Neural cell (in vitro differentiated cells): ENCODE measurements at regions not wholly inside any gene's neighbourhood (a gene's known extent, or its start where the extent isn't known, plus 50 kb on each side); places are given as distances from the start of the nearest gene placed in this dataset.

ENCODE experiments used
- H2AFZ ChIP-seq: fragments of 200-600, 300-800 bp; sonication (generic), shearing (Covaris generic); 2 replicates; pipeline ENCODE4 v1.6.0; 2014; ENCODE audit warnings: low read depth, mild to moderate bottlenecking, antibody characterized with exemption, low read length, moderate library complexity
- H3F3A ChIP-seq: fragments of 200-600 bp; shearing (Covaris generic); 2 replicates; pipeline ENCODE4 v1.6.1; 2016; ENCODE audit warnings: mild to moderate bottlenecking, moderate library complexity, mixed read lengths, antibody characterized with exemption, low read length; ENCODE audit not compliant: insufficient read depth, poor library complexity, severe bottlenecking
- H3K27ac ChIP-seq: fragments of 200-600, 300-800 bp; sonication (generic), shearing (Covaris generic); 2 replicates; pipeline ENCODE4 v1.5.1; 2014; ENCODE audit warnings: mild to moderate bottlenecking, low read length, moderate library complexity
- H3K27me3 ChIP-seq: fragments of 300-800, 200-600 bp; sonication (generic), shearing (Covaris generic); 2 replicates; pipeline ENCODE4 v1.6.0; 2014; ENCODE audit warnings: mild to moderate bottlenecking, low read depth, low read length, moderate library complexity; ENCODE audit not compliant: insufficient read depth
- H3K36me3 ChIP-seq: fragments of 300-800, 200-600 bp; sonication (generic), shearing (Covaris generic); 2 replicates; pipeline ENCODE4 v1.5.1; 2014; ENCODE audit warnings: mild to moderate bottlenecking, antibody characterized with exemption, low read length, moderate library complexity; ENCODE audit not compliant: insufficient read depth
- H3K4me2 ChIP-seq: fragments of 300-800, 200-600 bp; sonication (generic), shearing (Covaris generic); 2 replicates; pipeline ENCODE4 v1.6.0; 2014; ENCODE audit warnings: mild to moderate bottlenecking, low read length
- H3K4me3 ChIP-seq: fragments of 300-800, 200-600 bp; sonication (generic), shearing (Covaris generic); 2 replicates; pipeline ENCODE4 v1.5.1; 2014; ENCODE audit warnings: mild to moderate bottlenecking, low read length, moderate library complexity
- H3K79me2 ChIP-seq: fragments of 200-600 bp; shearing (Covaris generic); replicated peaks from 2 replicates; pipeline ENCODE4 v1.6.0; 2014; ENCODE audit warnings: mild to moderate bottlenecking, low read length, moderate library complexity; ENCODE audit not compliant: insufficient read depth
- H3K9ac ChIP-seq: fragments of 300-800, 200-600 bp; sonication (generic), shearing (Covaris generic); 2 replicates; pipeline ENCODE4 v1.6.1; 2016; ENCODE audit warnings: mild to moderate bottlenecking, low read length, mixed read lengths
- H3K9me2 ChIP-seq: fragments of 200-600 bp; shearing (Covaris generic); 2 replicates; pipeline ENCODE4 v1.6.1; 2016; ENCODE audit warnings: mild to moderate bottlenecking, low read length, mixed read lengths; ENCODE audit not compliant: insufficient read depth
- H3K9me3 ChIP-seq: fragments of 200-600, 300-800 bp; sonication (generic), shearing (Covaris generic); 2 replicates; pipeline ENCODE4 v1.6.1; 2016; ENCODE audit warnings: mild to moderate bottlenecking, mixed run types, low read length, moderate library complexity, mixed read lengths
- H4K20me1 ChIP-seq: fragments of 200-600 bp; shearing (Covaris generic); 2 replicates; pipeline ENCODE4 v1.6.1; 2016; ENCODE audit warnings: mild to moderate bottlenecking, mixed run types; ENCODE audit not compliant: insufficient read depth
- EP300 ChIP-seq: fragments of 450-650 bp; conservative IDR thresholded peaks from 2 replicates; pipeline ENCODE4 v1.6.1; 2014; ENCODE audit warnings: antibody characterized with exemption, mild to moderate bottlenecking, moderate library complexity; ENCODE audit not compliant: poor library complexity, severe bottlenecking
- EZH2 ChIP-seq: fragments of 200-600, 300-800 bp; shearing (Covaris generic), sonication (generic); IDR thresholded peaks from 2 replicates; pipeline ENCODE4 v1.6.1; 2014; ENCODE audit warnings: antibody characterized with exemption, low read length, borderline replicate concordance, mild to moderate bottlenecking; ENCODE audit not compliant: insufficient read depth, poor library complexity, severe bottlenecking
- MXI1 ChIP-seq: fragments of 450-650 bp; conservative IDR thresholded peaks from 2 replicates; pipeline ENCODE4 v1.6.1; 2014; ENCODE audit warnings: antibody characterized with exemption, mild to moderate bottlenecking; ENCODE audit not compliant: poor library complexity, severe bottlenecking
- POLR2AphosphoS5 ChIP-seq: IDR thresholded peaks from 2 replicates; pipeline ENCODE4 v1.6.1; 2012
- RAD21 ChIP-seq: fragments of 450-650 bp; conservative IDR thresholded peaks from 2 replicates; pipeline ENCODE4 v1.6.1; 2014; ENCODE audit warnings: antibody characterized with exemption, mild to moderate bottlenecking, moderate library complexity
- REST ChIP-seq: IDR thresholded peaks from 2 replicates; pipeline ENCODE4 v1.6.1; 2012; ENCODE audit warnings: borderline replicate concordance
- SMC3 ChIP-seq: fragments of 450-650 bp; conservative IDR thresholded peaks from 2 replicates; pipeline ENCODE4 v1.6.1; 2014; ENCODE audit warnings: antibody characterized with exemption, mild to moderate bottlenecking, moderate library complexity; ENCODE audit not compliant: poor library complexity
- TAF1 ChIP-seq: IDR thresholded peaks from 2 replicates; pipeline ENCODE4 v1.6.1; 2012; ENCODE audit warnings: low read depth
- TF ChIP-seq, protein P1 (sequence below): fragments of 450-650 bp; IDR thresholded peaks from 2 replicates; pipeline ENCODE4 v1.5.1; 2014; ENCODE audit warnings: antibody characterized with exemption, mild to moderate bottlenecking, moderate library complexity; ENCODE audit not compliant: poor library complexity, severe bottlenecking

DNA sequence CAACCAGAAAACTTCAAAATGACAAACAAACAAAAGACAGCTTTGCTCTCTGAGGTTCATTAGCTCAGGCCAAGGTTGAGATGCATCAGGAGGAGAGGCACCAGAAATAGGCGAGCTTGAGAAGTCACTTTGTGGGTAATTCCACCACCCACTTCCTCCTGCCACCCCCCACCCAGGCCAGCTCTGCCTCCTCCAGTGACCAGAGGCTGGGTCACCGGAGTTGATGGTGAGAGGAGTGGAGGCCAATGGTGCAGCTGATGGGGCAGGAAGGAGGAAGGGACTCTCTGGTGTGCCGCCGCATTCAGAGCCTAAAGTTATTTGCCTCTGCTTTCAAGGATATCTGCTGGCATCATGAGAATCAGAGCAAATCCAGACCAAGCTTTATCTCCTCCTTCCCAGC is 73.8 kb upstream of the ASTN2 start:
- Histone ChIP-seq H3K4me2 (no peak overlapping the region), H4K20me1 (no peaks in the 10 kb centered on the region), H3K9me3 (no peaks in the 10 kb centered on the region), H3K27me3 (no peaks in the 10 kb centered on the region), H3K36me3 (no peaks in the 10 kb centered on the region), H3F3A (no peaks in the 10 kb centered on the region), H2AFZ (no peak overlapping the region), H3K79me2 (no peaks in the 10 kb centered on the region), H3K9me2 (no peaks in the 10 kb centered on the region), H3K27ac (no peak overlapping the region), H3K9ac (no peak overlapping the region), H3K4me3 (no peak overlapping the region)
- TF ChIP-seq RAD21: no peak
- TF ChIP-seq MXI1: no peak
- no peak for TF ChIP-seq TAF1
- TF ChIP-seq, protein P1, sequence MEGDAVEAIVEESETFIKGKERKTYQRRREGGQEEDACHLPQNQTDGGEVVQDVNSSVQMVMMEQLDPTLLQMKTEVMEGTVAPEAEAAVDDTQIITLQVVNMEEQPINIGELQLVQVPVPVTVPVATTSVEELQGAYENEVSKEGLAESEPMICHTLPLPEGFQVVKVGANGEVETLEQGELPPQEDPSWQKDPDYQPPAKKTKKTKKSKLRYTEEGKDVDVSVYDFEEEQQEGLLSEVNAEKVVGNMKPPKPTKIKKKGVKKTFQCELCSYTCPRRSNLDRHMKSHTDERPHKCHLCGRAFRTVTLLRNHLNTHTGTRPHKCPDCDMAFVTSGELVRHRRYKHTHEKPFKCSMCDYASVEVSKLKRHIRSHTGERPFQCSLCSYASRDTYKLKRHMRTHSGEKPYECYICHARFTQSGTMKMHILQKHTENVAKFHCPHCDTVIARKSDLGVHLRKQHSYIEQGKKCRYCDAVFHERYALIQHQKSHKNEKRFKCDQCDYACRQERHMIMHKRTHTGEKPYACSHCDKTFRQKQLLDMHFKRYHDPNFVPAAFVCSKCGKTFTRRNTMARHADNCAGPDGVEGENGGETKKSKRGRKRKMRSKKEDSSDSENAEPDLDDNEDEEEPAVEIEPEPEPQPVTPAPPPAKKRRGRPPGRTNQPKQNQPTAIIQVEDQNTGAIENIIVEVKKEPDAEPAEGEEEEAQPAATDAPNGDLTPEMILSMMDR: no peak
- no peak for TF ChIP-seq POLR2AphosphoS5

DNA sequence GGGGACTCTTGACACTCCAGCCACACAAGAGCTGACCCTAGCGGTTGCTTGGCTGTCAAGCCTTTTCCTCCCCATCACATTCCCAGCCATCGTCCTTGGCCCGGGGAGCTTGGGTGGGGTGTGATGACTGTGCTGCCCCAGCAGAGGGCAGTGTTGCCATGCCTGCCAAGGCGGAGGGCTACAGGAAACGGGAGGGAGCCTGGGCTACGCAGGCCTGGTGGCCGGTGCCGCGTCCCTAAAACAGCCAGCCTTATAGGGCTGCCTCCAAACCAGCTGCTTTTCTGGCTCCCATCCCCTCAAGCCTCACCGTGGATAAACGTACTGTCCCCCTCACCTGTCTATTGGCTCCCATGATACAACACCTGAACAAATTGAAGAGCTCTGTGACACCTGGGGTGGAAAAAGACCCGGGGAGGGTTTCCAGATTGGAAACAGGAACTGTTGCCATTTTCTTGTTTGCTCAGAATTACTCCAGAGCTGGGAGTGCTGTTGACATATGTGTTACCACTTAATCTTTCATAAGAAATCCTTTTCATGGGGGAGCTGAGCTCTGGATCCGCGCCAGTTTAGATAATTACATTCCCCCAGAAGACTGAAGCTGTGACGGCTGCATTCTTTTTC is 72.8 kb upstream of the ASTN2 start:
- Histone ChIP-seq H3K27me3 (no peaks in the 10 kb centered on the region), H3K9me3 (no peaks in the 10 kb centered on the region), H3K9ac (no peak overlapping the region), H3K79me2 (no peaks in the 10 kb centered on the region), H3K27ac (no peak overlapping the region), H3F3A (no peaks in the 10 kb centered on the region), H4K20me1 (no peaks in the 10 kb centered on the region), H3K4me3 (peak overlapping the region; percentile 34), H3K4me2 (no peak overlapping the region), H3K36me3 (no peaks in the 10 kb centered on the region), H3K9me2 (no peaks in the 10 kb centered on the region), H2AFZ (no peak overlapping the region)
- TF ChIP-seq REST: peak; percentile 17
- TF ChIP-seq, protein P1: peak; percentile 92
- no peak for TF ChIP-seq EP300
- TF ChIP-seq POLR2AphosphoS5: no peak
- TF ChIP-seq SMC3: peak; percentile 83
- TF ChIP-seq MXI1: no peak
- TF ChIP-seq TAF1: no peak
- no peak for TF ChIP-seq EZH2
- peak; percentile 86 for TF ChIP-seq RAD21
